ENCODE measurements at regions not wholly inside any gene's neighbourhood (a gene's known extent, or its start where the extent isn't known, plus 50 kb on each side); places are given as distances from the start of the nearest gene placed in this dataset.

DNA sequence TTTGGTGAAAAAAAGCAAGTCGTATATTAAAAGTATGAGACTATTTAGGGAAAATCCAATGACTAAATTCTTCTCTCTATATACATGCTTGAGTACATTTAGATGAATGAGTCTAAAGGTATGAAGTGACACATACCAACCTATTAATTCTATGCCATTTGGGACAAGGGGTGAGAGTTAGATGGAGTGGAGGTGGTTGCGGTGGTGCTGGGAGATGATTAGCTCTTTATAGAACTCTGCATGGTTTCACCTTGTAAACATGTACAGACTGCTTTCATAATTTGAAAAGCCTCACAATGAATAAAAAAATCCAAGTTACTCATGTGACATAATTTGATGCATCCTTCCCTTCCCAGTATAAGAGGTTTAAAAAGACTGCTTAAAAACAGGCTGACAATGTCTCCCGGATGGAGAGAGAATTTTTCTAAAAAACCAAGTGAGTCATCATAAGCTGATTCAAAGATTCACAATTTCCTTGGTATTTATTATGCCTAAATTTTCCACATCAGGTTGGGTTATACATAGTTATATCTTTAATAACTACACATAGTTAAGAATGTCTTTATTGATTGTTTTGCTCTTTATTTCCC, 572.8 kb downstream of the REEP3 start:
- H3K27me3 Mint-ChIP-seq (ENCODE audit: insufficient read depth, unreplicated experiment) = no peaks in the 10 kb centered on the region
- no peaks in the 10 kb centered on the region for H3K9me3 Mint-ChIP-seq (ENCODE audit: unreplicated experiment)
- no peak overlapping the region for H3K27ac Mint-ChIP-seq (ENCODE audit: low read depth, unreplicated experiment)
- H3K4me3 Mint-ChIP-seq (ENCODE audit: unreplicated experiment) = no peak overlapping the region
- CTCF ChIA-PET = no interaction called here
- POLR2A ChIA-PET = interaction anchor here (0.7 to 1.1 kb wide), 2 partner anchors 8 to 1456 kb away, joined by 3 read pairs; no protein-coding TSS in a partner anchor
- no TSS peak for BruUV-seq (replicated peaks)
- TF ChIP-seq, protein P1, sequence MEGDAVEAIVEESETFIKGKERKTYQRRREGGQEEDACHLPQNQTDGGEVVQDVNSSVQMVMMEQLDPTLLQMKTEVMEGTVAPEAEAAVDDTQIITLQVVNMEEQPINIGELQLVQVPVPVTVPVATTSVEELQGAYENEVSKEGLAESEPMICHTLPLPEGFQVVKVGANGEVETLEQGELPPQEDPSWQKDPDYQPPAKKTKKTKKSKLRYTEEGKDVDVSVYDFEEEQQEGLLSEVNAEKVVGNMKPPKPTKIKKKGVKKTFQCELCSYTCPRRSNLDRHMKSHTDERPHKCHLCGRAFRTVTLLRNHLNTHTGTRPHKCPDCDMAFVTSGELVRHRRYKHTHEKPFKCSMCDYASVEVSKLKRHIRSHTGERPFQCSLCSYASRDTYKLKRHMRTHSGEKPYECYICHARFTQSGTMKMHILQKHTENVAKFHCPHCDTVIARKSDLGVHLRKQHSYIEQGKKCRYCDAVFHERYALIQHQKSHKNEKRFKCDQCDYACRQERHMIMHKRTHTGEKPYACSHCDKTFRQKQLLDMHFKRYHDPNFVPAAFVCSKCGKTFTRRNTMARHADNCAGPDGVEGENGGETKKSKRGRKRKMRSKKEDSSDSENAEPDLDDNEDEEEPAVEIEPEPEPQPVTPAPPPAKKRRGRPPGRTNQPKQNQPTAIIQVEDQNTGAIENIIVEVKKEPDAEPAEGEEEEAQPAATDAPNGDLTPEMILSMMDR (IDR thresholded peaks at IDR 0.05; ENCODE audit: unreplicated experiment) = no peak
- no peak for DNase-seq (ENCODE audit: unreplicated experiment)
- H3K4me1 Mint-ChIP-seq (ENCODE audit: insufficient read depth, unreplicated experiment) = peaks cover 6% of the 10 kb centered on the region
- no peaks in the 10 kb centered on the region for H3K36me3 Mint-ChIP-seq (ENCODE audit: insufficient read depth, unreplicated experiment)
- intact Hi-C loops (cut with micrococcal nuclease) = loop anchor here (10.0 kb wide), 1 partner anchor 641 kb away; no protein-coding TSS in a partner anchor

DNA sequence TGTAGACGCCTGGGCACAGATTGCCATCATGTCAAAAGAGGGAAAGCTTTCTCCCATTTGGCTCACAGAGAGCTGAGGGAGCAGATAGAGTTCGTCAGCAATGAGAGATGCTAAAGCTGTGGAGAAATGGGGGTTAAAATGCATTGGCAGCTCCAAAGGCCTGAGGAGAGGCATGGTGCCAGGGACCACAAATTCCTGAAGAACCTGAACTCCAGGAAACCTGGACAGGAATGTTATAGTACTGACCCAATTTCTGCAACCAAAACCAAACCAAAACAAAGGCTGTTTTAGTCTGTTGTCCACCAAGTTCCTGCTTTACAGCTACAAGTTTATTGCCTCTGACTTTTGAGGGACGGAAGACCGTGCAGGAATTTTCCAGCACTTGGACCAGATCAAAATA, 575.7 kb downstream of the REEP3 start:
- H3K27me3 Mint-ChIP-seq (ENCODE audit: insufficient read depth, unreplicated experiment) = no peaks in the 10 kb centered on the region
- no peak overlapping the region for H3K27ac Mint-ChIP-seq (ENCODE audit: low read depth, unreplicated experiment)
- no peak overlapping the region for H3K4me3 Mint-ChIP-seq (ENCODE audit: unreplicated experiment)
- H3K36me3 Mint-ChIP-seq (ENCODE audit: insufficient read depth, unreplicated experiment) = no peaks in the 10 kb centered on the region
- DNase-seq (ENCODE audit: unreplicated experiment) = no peak
- intact Hi-C loops (cut with micrococcal nuclease) = loop anchor here (10.0 kb wide), 1 partner anchor 638 kb away; no protein-coding TSS in a partner anchor
- ChIA-PET POLR2A (interaction anchor here (0.6 kb wide), 1 partner anchor 69 kb away, joined by 5 read pairs; no protein-coding TSS in a partner anchor), CTCF (no interaction called here)
- no peaks in the 10 kb centered on the region for H3K9me3 Mint-ChIP-seq (ENCODE audit: unreplicated experiment)
- BruUV-seq (replicated peaks) = no TSS peak
- TF ChIP-seq, protein P1 (IDR thresholded peaks at IDR 0.05; ENCODE audit: unreplicated experiment) = no peak
- no peaks in the 10 kb centered on the region for H3K4me1 Mint-ChIP-seq (ENCODE audit: insufficient read depth, unreplicated experiment)

DNA sequence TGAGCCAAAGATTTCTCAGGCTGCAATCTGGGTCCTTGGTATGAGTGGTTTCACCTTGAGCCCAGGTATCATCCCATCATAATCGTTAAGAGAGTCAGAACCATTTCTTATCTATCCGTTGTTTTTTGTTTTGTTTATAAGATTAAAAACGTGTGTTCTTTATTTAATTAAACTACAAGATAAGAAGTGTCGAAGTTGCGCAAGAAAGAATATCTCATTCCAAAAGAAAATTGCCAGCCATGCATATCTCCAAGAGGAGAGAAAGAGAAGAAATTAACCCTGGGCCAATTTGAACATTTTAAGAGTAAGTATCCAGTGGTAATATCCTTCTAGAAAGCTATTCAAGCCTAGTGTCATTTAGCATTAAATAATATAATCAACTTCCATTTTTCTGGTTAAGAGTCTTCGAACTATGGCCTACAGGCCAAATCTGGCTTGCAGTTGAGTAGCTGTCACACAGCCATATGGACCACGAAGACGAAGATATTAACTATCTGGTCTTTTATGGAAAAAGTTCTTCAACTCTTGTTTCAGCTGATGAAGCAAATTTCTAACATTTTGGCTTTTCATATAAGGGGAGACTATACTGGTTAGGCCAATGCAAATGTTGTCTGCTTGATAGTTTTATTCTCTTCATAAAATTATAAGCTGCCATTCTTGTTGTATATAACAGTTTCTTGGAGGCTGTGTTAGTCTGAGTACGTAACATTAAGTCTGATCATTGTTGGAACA, 576.4 kb downstream of the REEP3 start:
- no peaks in the 10 kb centered on the region for H3K27me3 Mint-ChIP-seq (ENCODE audit: insufficient read depth, unreplicated experiment)
- DNase-seq (ENCODE audit: unreplicated experiment) = no peak
- intact Hi-C loops (cut with micrococcal nuclease) = loop anchor here (10.0 kb wide), 1 partner anchor 637 kb away; no protein-coding TSS in a partner anchor
- no peaks in the 10 kb centered on the region for H3K4me1 Mint-ChIP-seq (ENCODE audit: insufficient read depth, unreplicated experiment)
- TF ChIP-seq, protein P1 (IDR thresholded peaks at IDR 0.05; ENCODE audit: unreplicated experiment) = no peak
- no TSS peak for BruUV-seq (replicated peaks)
- ChIA-PET CTCF (no interaction called here), POLR2A (no interaction called here)
- no peak overlapping the region for H3K4me3 Mint-ChIP-seq (ENCODE audit: unreplicated experiment)
- H3K36me3 Mint-ChIP-seq (ENCODE audit: insufficient read depth, unreplicated experiment) = no peaks in the 10 kb centered on the region
- no peak overlapping the region for H3K27ac Mint-ChIP-seq (ENCODE audit: low read depth, unreplicated experiment)
- H3K9me3 Mint-ChIP-seq (ENCODE audit: unreplicated experiment) = no peaks in the 10 kb centered on the region

DNA sequence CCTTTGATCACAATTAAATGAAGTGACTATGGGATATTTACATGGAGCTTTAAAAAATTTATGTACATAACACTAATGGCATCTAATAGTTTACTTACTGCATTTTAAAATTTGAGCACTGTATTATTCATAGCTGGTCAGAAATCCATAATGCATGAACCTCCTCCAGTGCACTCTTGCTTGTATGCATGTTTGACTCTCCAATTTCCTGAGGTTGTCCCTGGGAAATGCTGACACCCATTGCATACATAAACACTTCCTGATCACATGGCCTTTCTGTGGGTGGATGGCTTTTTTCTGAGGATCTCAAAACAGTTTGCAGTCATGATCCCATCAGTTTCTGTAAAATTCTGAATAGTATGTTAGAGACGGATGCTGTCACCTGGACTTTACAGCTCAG, 577.8 kb downstream of the REEP3 start:
- H3K36me3 Mint-ChIP-seq (ENCODE audit: insufficient read depth, unreplicated experiment) = no peaks in the 10 kb centered on the region

More for the DNA sequence above, 577.8 kb downstream of the REEP3 start:
- ChIA-PET POLR2A (no interaction called here), CTCF (interaction anchor here (0.6 kb wide), 1 partner anchor 227 kb away, joined by 3 read pairs; no protein-coding TSS in a partner anchor)
- intact Hi-C loops (cut with micrococcal nuclease) = loop anchor here (10.0 kb wide), 1 partner anchor 636 kb away; no protein-coding TSS in a partner anchor
- Mint-ChIP-seq H3K27me3 (ENCODE audit: insufficient read depth, unreplicated experiment) (no peaks in the 10 kb centered on the region), H3K27ac (ENCODE audit: low read depth, unreplicated experiment) (no peak overlapping the region), H3K4me3 (ENCODE audit: unreplicated experiment) (no peak overlapping the region), H3K4me1 (ENCODE audit: insufficient read depth, unreplicated experiment) (no peaks in the 10 kb centered on the region), H3K9me3 (ENCODE audit: unreplicated experiment) (no peaks in the 10 kb centered on the region)
- DNase-seq (ENCODE audit: unreplicated experiment) = no peak
- TF ChIP-seq, protein P1 (IDR thresholded peaks at IDR 0.05; ENCODE audit: unreplicated experiment) = no peak
- BruUV-seq (replicated peaks) = no TSS peak

All from MCF 10A (cell line).